ENCODE measurements at regions not wholly inside any gene's neighbourhood (a gene's known extent, or its start where the extent isn't known, plus 50 kb on each side); places are given as distances from the start of the nearest gene placed in this dataset.

- Histone ChIP-seq H3K4me3 (replicated peaks in 1 of 3) (no peak overlapping the region), H3K27me3 (no peaks in the 10 kb centered on the region), H3K4me1 (no peaks in the 10 kb centered on the region), H3K36me3 (no peaks in the 10 kb centered on the region), H3K27ac (no peak overlapping the region), H3K9me3 (no peaks in the 10 kb centered on the region)
- 82 to 87% methylated on average over 5 of the region's 5 CpGs for WGBS, 2 donors
- intact Hi-C loops (cut with DNase I), result no loop called here
- no peak for DNase-seq
- no peak for TF ChIP-seq POLR2A (IDR thresholded peaks at IDR 0.05)
- TF ChIP-seq CTCF (IDR thresholded peaks at IDR 0.05), result no peak
Measured at GRCh38 chr16:86421995-86422394, 88.3 kb upstream of the FOXF1 start.

GRCh38 chr16:86424398-86424797, 85.9 kb upstream of the FOXF1 start:
- Histone ChIP-seq H3K27ac (no peak overlapping the region), H3K27me3 (no peaks in the 10 kb centered on the region), H3K9me3 (no peaks in the 10 kb centered on the region), H3K4me3 (replicated peaks in 1 of 3) (no peak overlapping the region), H3K36me3 (no peaks in the 10 kb centered on the region), H3K4me1 (no peaks in the 10 kb centered on the region)
- 47 to 52% methylated on average over 9 to 10 of the region's 10 CpGs for WGBS, 2 donors
- TF ChIP-seq POLR2A (IDR thresholded peaks at IDR 0.05), result no peak
- no peak for TF ChIP-seq CTCF (IDR thresholded peaks at IDR 0.05)
- intact Hi-C loops (cut with DNase I), result no loop called here
- no peak for DNase-seq

- intact Hi-C loops (cut with DNase I), result no loop called here
Measured at GRCh38 chr16:86424985-86425384, 85.3 kb upstream of the FOXF1 start.

GRCh38 chr16:86426063-86426642, 84.2 kb upstream of the FOXF1 start:
- Histone ChIP-seq H3K9me3 (no peaks in the 10 kb centered on the region), H3K27me3 (no peaks in the 10 kb centered on the region), H3K4me3 (replicated peaks in 1 of 3) (no peak overlapping the region), H3K4me1 (no peaks in the 10 kb centered on the region), H3K27ac (no peak overlapping the region), H3K36me3 (no peaks in the 10 kb centered on the region)
- TF ChIP-seq POLR2A (IDR thresholded peaks at IDR 0.05), result no peak
- intact Hi-C loops (cut with DNase I), result no loop called here
- DNase-seq, result no peak
- 86 to 87% methylated on average over 12 of the region's 12 CpGs for WGBS, 2 donors

More at GRCh38 chr16:86424985-86425384, 85.3 kb upstream of the FOXF1 start:
- Histone ChIP-seq H3K9me3 (no peaks in the 10 kb centered on the region), H3K27ac (no peak overlapping the region), H3K4me1 (no peaks in the 10 kb centered on the region), H3K36me3 (no peaks in the 10 kb centered on the region), H3K4me3 (replicated peaks in 1 of 3) (no peak overlapping the region), H3K27me3 (no peaks in the 10 kb centered on the region)
- 51 to 66% methylated on average over 7 to 9 of the region's 9 CpGs for WGBS, 2 donors
- no peak for DNase-seq
- TF ChIP-seq CTCF (IDR thresholded peaks at IDR 0.05), result no peak
- TF ChIP-seq POLR2A (IDR thresholded peaks at IDR 0.05), result no peak

- H3K27ac ChIP-seq, result no peak overlapping the region
- no peaks in the 10 kb centered on the region for H3K4me1 ChIP-seq
- no peak for DNase-seq
- H3K4me3 ChIP-seq (replicated peaks in 1 of 3), result no peak overlapping the region
- H3K27me3 ChIP-seq, result no peaks in the 10 kb centered on the region
- TF ChIP-seq POLR2A (IDR thresholded peaks at IDR 0.05) (no peak), CTCF (IDR thresholded peaks at IDR 0.05) (no peak)
- 64 to 78% methylated on average over 8 of the region's 8 CpGs for WGBS, 2 donors
- H3K9me3 ChIP-seq, result no peaks in the 10 kb centered on the region
- no peaks in the 10 kb centered on the region for H3K36me3 ChIP-seq
- intact Hi-C loops (cut with DNase I), result no loop called here
Measured at GRCh38 chr16:86427433-86427851, 82.9 kb upstream of the FOXF1 start.
